ENCODE measurements at regions not wholly inside any gene's neighbourhood (a gene's known extent, or its start where the extent isn't known, plus 50 kb on each side); places are given as distances from the start of the nearest gene placed in this dataset.

DNA sequence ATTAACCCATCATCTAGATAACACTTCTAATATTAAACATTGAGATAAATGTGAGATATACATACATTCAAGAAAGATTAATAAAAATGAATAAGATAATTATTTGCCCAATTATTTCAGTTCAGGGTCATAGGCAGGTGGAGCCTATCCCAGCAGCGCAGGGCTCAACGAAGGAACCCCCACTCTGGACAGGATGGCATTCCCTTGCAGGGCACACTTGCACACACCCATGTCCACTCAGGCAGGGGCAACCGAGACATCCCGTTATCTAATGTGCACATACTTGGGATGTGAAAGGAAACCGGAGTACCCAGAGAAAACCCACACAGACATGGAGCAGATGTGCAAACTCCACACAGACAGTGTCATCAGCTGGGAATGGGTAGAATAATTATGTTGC is 175.4 kb upstream of the CMC1 start:
- no peak overlapping the region for H3K4me2 ChIP-seq (ENCODE audit: insufficient read depth, low read length, poor library complexity, severe bottlenecking)
- no peak overlapping the region for H2BK15ac ChIP-seq (ENCODE audit: low read length)
- H3K4me3 ChIP-seq (ENCODE audit: low read length in 2 of 2): no peak overlapping the region
- no peak overlapping the region for H2BK5ac ChIP-seq (ENCODE audit: low read length)
- no peaks in the 10 kb centered on the region for H3K36me3 ChIP-seq (replicated peaks in 1 of 2; ENCODE audit: control insufficient read depth in 2 of 2, insufficient read depth in 2 of 2, low read length in 2 of 2)
- DNase-seq (ENCODE audit: low spot score): no peak
- no peak overlapping the region for H3K23ac ChIP-seq (ENCODE audit: low read depth, low read length, poor library complexity)
- H2BK12ac ChIP-seq (ENCODE audit: low read length): no peak overlapping the region
- H3K4ac ChIP-seq (ENCODE audit: low read length): no peak overlapping the region
- no peak overlapping the region for H2AFZ ChIP-seq (ENCODE audit: low read length)
- no peak overlapping the region for H2AK5ac ChIP-seq (ENCODE audit: low read depth, low read length)
- no peak overlapping the region for H4K91ac ChIP-seq (ENCODE audit: low read depth, low read length, poor library complexity)
- no peak overlapping the region for H2BK120ac ChIP-seq (ENCODE audit: low read depth, low read length)
- no peaks in the 10 kb centered on the region for H3K79me1 ChIP-seq (ENCODE audit: low read depth, low read length)
- no peak overlapping the region for H3K14ac ChIP-seq (ENCODE audit: low read length)
- no peak overlapping the region for H3K18ac ChIP-seq (ENCODE audit: low read length)
- no peak overlapping the region for H3K9ac ChIP-seq (ENCODE audit: low read depth, low read length, poor library complexity)
- no peaks in the 10 kb centered on the region for H3K27me3 ChIP-seq (ENCODE audit: control insufficient read depth in 3 of 3, insufficient read depth in 3 of 3, low read depth in 1 of 3, low read length in 3 of 3)
- no peaks in the 10 kb centered on the region for H3K4me1 ChIP-seq (ENCODE audit: control insufficient read depth in 2 of 2, insufficient read depth in 1 of 2, low read depth in 1 of 2, low read length in 2 of 2)
- H3K9me3 ChIP-seq (replicated peaks in 1 of 2; ENCODE audit: control insufficient read depth in 2 of 2, insufficient read depth in 1 of 2, low read depth in 1 of 2, low read length in 2 of 2): peaks cover 0 to 3% of the 10 kb centered on the region in 2 donors
- no peak overlapping the region for H3K27ac ChIP-seq (replicated peaks; ENCODE audit: low read length)
- no peak overlapping the region for H4K8ac ChIP-seq (ENCODE audit: low read depth, low read length)
- no CpG with 5 or more reads among the region's 5 CpGs for WGBS, 2 donors (ENCODE audit: extremely low coverage in 2 of 2, insufficient read length in 2 of 2, insufficient replicate concordance in 1 of 2)

DNA sequence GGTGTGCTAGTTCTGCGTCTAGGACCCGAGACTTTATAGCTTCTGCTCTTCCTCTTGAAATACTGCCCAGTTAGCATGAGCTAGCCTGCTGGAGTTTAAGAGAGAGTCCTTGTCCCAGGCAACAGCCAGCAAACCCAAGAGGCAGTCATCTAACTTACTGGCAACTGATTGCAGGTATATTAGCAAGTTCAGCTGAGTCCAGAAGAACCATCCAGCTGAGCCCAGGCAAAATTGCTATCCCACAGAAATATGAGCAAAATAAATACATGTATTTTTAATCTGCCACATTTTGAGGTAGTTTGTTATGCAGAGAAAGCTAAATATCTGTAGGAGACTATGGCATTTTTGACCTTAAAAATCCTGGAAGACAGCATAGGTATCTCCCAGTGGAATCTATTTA is 174.4 kb upstream of the CMC1 start:
- H3K23ac ChIP-seq (ENCODE audit: low read depth, low read length, poor library complexity): no peak overlapping the region
- no peak overlapping the region for H3K4ac ChIP-seq (ENCODE audit: low read length)
- H3K79me1 ChIP-seq (ENCODE audit: low read depth, low read length): no peaks in the 10 kb centered on the region
- H4K91ac ChIP-seq (ENCODE audit: low read depth, low read length, poor library complexity): no peak overlapping the region
- no peak overlapping the region for H3K18ac ChIP-seq (ENCODE audit: low read length)
- no peak overlapping the region for H3K27ac ChIP-seq (replicated peaks; ENCODE audit: low read length)
- H3K27me3 ChIP-seq (ENCODE audit: control insufficient read depth in 3 of 3, insufficient read depth in 3 of 3, low read depth in 1 of 3, low read length in 3 of 3): no peaks in the 10 kb centered on the region
- H2BK5ac ChIP-seq (ENCODE audit: low read length): no peak overlapping the region
- no peak for DNase-seq (ENCODE audit: low spot score)
- H3K4me2 ChIP-seq (ENCODE audit: insufficient read depth, low read length, poor library complexity, severe bottlenecking): no peak overlapping the region
- WGBS, 2 donors (ENCODE audit: extremely low coverage in 2 of 2, insufficient read length in 2 of 2, insufficient replicate concordance in 1 of 2): no CpG with 5 or more reads among the region's 2 CpGs
- no peak overlapping the region for H3K4me3 ChIP-seq (ENCODE audit: low read length in 2 of 2)
- no peaks in the 10 kb centered on the region for H3K36me3 ChIP-seq (replicated peaks in 1 of 2; ENCODE audit: control insufficient read depth in 2 of 2, insufficient read depth in 2 of 2, low read length in 2 of 2)
- H3K9ac ChIP-seq (ENCODE audit: low read depth, low read length, poor library complexity): no peak overlapping the region
- H2BK12ac ChIP-seq (ENCODE audit: low read length): no peak overlapping the region
- no peak overlapping the region for H2AK5ac ChIP-seq (ENCODE audit: low read depth, low read length)
- H3K9me3 ChIP-seq (replicated peaks in 1 of 2; ENCODE audit: control insufficient read depth in 2 of 2, insufficient read depth in 1 of 2, low read depth in 1 of 2, low read length in 2 of 2): peaks cover 0 to 3% of the 10 kb centered on the region in 2 donors
- H2AFZ ChIP-seq (ENCODE audit: low read length): no peak overlapping the region
- H2BK15ac ChIP-seq (ENCODE audit: low read length): no peak overlapping the region
- no peak overlapping the region for H2BK120ac ChIP-seq (ENCODE audit: low read depth, low read length)
- no peaks in the 10 kb centered on the region for H3K4me1 ChIP-seq (ENCODE audit: control insufficient read depth in 2 of 2, insufficient read depth in 1 of 2, low read depth in 1 of 2, low read length in 2 of 2)
- H4K8ac ChIP-seq (ENCODE audit: low read depth, low read length): no peak overlapping the region
- H3K14ac ChIP-seq (ENCODE audit: low read length): no peak overlapping the region

DNA sequence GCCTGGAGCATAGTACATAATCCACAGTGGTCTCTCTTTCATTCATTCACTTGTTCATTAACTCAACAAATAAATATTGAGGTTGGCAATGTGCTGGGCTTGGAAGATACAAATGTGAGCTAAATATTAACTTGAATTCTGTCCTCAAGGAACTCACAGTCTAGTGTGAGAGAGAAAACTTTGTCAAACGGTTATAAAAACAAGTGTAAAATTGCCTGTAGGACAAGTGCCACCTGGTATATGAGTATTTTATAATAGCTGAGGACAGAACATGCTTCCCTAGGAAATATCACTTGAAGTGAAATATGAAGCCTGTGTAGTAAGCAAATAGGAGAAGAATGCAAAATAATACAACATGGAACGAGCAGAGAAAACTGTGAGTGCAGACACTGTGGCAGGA is 173.1 kb upstream of the CMC1 start:
- no peak overlapping the region for H3K18ac ChIP-seq (ENCODE audit: low read length)
- no peak overlapping the region for H3K14ac ChIP-seq (ENCODE audit: low read length)
- no peak overlapping the region for H2AK5ac ChIP-seq (ENCODE audit: low read depth, low read length)
- no peak overlapping the region for H4K91ac ChIP-seq (ENCODE audit: low read depth, low read length, poor library complexity)
- no peaks in the 10 kb centered on the region for H3K79me1 ChIP-seq (ENCODE audit: low read depth, low read length)
- no peak overlapping the region for H3K27ac ChIP-seq (replicated peaks; ENCODE audit: low read length)
- H2BK12ac ChIP-seq (ENCODE audit: low read length): no peak overlapping the region
- no peak overlapping the region for H2BK5ac ChIP-seq (ENCODE audit: low read length)
- H3K9me3 ChIP-seq (replicated peaks in 1 of 2; ENCODE audit: control insufficient read depth in 2 of 2, insufficient read depth in 1 of 2, low read depth in 1 of 2, low read length in 2 of 2): peaks cover 0 to 3% of the 10 kb centered on the region in 2 donors
- H3K4ac ChIP-seq (ENCODE audit: low read length): no peak overlapping the region
- H3K9ac ChIP-seq (ENCODE audit: low read depth, low read length, poor library complexity): no peak overlapping the region
- H3K36me3 ChIP-seq (replicated peaks in 1 of 2; ENCODE audit: control insufficient read depth in 2 of 2, insufficient read depth in 2 of 2, low read length in 2 of 2): no peaks in the 10 kb centered on the region
- H4K8ac ChIP-seq (ENCODE audit: low read depth, low read length): no peak overlapping the region
- no peak overlapping the region for H2BK15ac ChIP-seq (ENCODE audit: low read length)
- H3K23ac ChIP-seq (ENCODE audit: low read depth, low read length, poor library complexity): no peak overlapping the region
- no CpG with 5 or more reads among the region's 2 CpGs for WGBS, 2 donors (ENCODE audit: extremely low coverage in 2 of 2, insufficient read length in 2 of 2, insufficient replicate concordance in 1 of 2)
- no peak overlapping the region for H2AFZ ChIP-seq (ENCODE audit: low read length)
- no peak for DNase-seq (ENCODE audit: low spot score)
- no peak overlapping the region for H3K4me3 ChIP-seq (ENCODE audit: low read length in 2 of 2)
- H2BK120ac ChIP-seq (ENCODE audit: low read depth, low read length): no peak overlapping the region
- no peaks in the 10 kb centered on the region for H3K27me3 ChIP-seq (ENCODE audit: control insufficient read depth in 3 of 3, insufficient read depth in 3 of 3, low read depth in 1 of 3, low read length in 3 of 3)
- H3K4me1 ChIP-seq (ENCODE audit: control insufficient read depth in 2 of 2, insufficient read depth in 1 of 2, low read depth in 1 of 2, low read length in 2 of 2): no peaks in the 10 kb centered on the region
- no peak overlapping the region for H3K4me2 ChIP-seq (ENCODE audit: insufficient read depth, low read length, poor library complexity, severe bottlenecking)

DNA sequence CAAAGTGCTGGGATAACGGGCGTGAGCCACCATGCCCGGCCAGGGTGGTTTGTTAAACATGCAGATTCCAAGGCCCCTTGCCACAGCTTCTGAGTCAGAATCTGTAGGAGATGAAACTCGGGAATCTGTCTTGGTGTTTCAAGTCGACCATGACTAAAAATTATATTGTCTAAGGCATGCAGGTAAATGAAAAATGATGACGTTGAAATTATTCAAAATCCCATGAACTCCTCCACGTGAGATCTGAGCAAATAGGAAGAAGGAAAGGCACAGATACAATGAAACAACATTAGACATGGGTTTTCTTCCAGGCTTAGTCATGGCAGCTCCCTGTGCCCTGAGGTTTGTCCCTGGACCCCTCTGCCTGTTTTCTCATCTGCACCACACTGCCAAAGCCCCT is 172.0 kb upstream of the CMC1 start:
- no peak overlapping the region for H2AFZ ChIP-seq (ENCODE audit: low read length)

More for the DNA sequence above, 172.0 kb upstream of the CMC1 start:
- H2BK12ac ChIP-seq (ENCODE audit: low read length): no peak overlapping the region
- H3K79me1 ChIP-seq (ENCODE audit: low read depth, low read length): no peaks in the 10 kb centered on the region
- no peak overlapping the region for H3K9ac ChIP-seq (ENCODE audit: low read depth, low read length, poor library complexity)
- WGBS, 2 donors (ENCODE audit: extremely low coverage in 2 of 2, insufficient read length in 2 of 2, insufficient replicate concordance in 1 of 2): no CpG with 5 or more reads among the region's 7 CpGs
- no peak overlapping the region for H2BK120ac ChIP-seq (ENCODE audit: low read depth, low read length)
- no peak overlapping the region for H3K27ac ChIP-seq (replicated peaks; ENCODE audit: low read length)
- no peak overlapping the region for H2BK15ac ChIP-seq (ENCODE audit: low read length)
- H2BK5ac ChIP-seq (ENCODE audit: low read length): no peak overlapping the region
- no peak overlapping the region for H2AK5ac ChIP-seq (ENCODE audit: low read depth, low read length)
- H3K4ac ChIP-seq (ENCODE audit: low read length): no peak overlapping the region
- H3K4me3 ChIP-seq (ENCODE audit: low read length in 2 of 2): no peak overlapping the region
- DNase-seq (ENCODE audit: low spot score): no peak
- peaks cover 0 to 3% of the 10 kb centered on the region in 2 donors for H3K9me3 ChIP-seq (replicated peaks in 1 of 2; ENCODE audit: control insufficient read depth in 2 of 2, insufficient read depth in 1 of 2, low read depth in 1 of 2, low read length in 2 of 2)
- H3K14ac ChIP-seq (ENCODE audit: low read length): no peak overlapping the region
- H4K8ac ChIP-seq (ENCODE audit: low read depth, low read length): no peak overlapping the region
- no peaks in the 10 kb centered on the region for H3K4me1 ChIP-seq (ENCODE audit: control insufficient read depth in 2 of 2, insufficient read depth in 1 of 2, low read depth in 1 of 2, low read length in 2 of 2)
- H4K91ac ChIP-seq (ENCODE audit: low read depth, low read length, poor library complexity): no peak overlapping the region
- H3K4me2 ChIP-seq (ENCODE audit: insufficient read depth, low read length, poor library complexity, severe bottlenecking): no peak overlapping the region
- H3K27me3 ChIP-seq (ENCODE audit: control insufficient read depth in 3 of 3, insufficient read depth in 3 of 3, low read depth in 1 of 3, low read length in 3 of 3): no peaks in the 10 kb centered on the region
- no peak overlapping the region for H3K18ac ChIP-seq (ENCODE audit: low read length)
- H3K36me3 ChIP-seq (replicated peaks in 1 of 2; ENCODE audit: control insufficient read depth in 2 of 2, insufficient read depth in 2 of 2, low read length in 2 of 2): no peaks in the 10 kb centered on the region
- H3K23ac ChIP-seq (ENCODE audit: low read depth, low read length, poor library complexity): no peak overlapping the region
